Muscle of leg (tissue), 3 donors: ENCODE measurements at regions not wholly inside any gene's neighbourhood (a gene's known extent, or its start where the extent isn't known, plus 50 kb on each side); places are given as distances from the start of the nearest gene placed in this dataset.

ENCODE experiments used
- DNase-seq: peaks from one replicate; pipeline ENCODE4 v3.0.0; 2013
- H3K27ac ChIP-seq: one replicate; pipeline ENCODE4 v1.5.1; 2013; ENCODE audit warnings: mild to moderate bottlenecking, low read length, control low read depth
- H3K27me3 ChIP-seq: one replicate; pipeline ENCODE4 v1.6.1; 2013; ENCODE audit warnings: low read length; ENCODE audit not compliant: control insufficient read depth, insufficient read depth
- H3K36me3 ChIP-seq: one replicate; pipeline ENCODE4 v1.6.1; 2013; ENCODE audit warnings: low read length; ENCODE audit not compliant: control insufficient read depth, insufficient read depth
- H3K4me1 ChIP-seq: one replicate; pipeline ENCODE4 v1.6.1; 2013; ENCODE audit warnings: low read length; ENCODE audit not compliant: control insufficient read depth, insufficient read depth
- H3K4me3 ChIP-seq: one replicate; pipeline ENCODE4 v1.5.1; 2013; ENCODE audit warnings: low read length, control low read depth
- H3K9me3 ChIP-seq: replicated peaks from 2 replicates; pipeline ENCODE4 v1.6.1; 2013; ENCODE audit warnings: low read depth, low read length; ENCODE audit not compliant: control insufficient read depth
- WGBS: methylation state at CpG from one replicate; pipeline ENCODE4 v1.1.5; 2013; ENCODE audit warnings: missing lambda C conversion rate; ENCODE audit not compliant: insufficient coverage; 5-methylcytosine and 5-hydroxymethylcytosine counted together

DNA sequence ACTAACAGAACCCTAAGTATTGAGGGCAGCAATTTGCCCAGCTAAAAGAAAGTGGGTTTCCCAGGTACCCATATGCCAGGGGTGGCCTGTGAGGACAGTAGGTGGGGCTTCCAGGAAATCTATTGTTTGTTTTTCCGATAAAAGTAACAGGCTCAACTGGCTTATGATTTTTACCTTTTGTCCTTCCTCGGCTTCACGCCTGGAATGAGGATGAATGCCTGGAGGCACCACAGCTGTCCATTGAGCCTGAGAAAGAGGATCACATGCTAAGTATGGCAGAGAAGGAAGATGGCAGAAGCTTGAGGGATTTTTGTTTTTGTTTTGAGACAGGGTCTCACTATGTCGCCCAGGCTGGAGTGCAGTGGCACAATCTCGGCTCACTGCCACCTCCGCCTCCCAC, 84.1 kb downstream of the KLF4 start:
- WGBS = 88% methylated on average over 4 of the region's 6 CpGs
- no peaks in the 10 kb centered on the region for H3K27me3 ChIP-seq
- no peaks in the 10 kb centered on the region for H3K36me3 ChIP-seq
- no peaks in the 10 kb centered on the region for H3K9me3 ChIP-seq
- DNase-seq = no peak
- H3K4me1 ChIP-seq = peaks cover 24% of the 10 kb centered on the region
- no peak overlapping the region for H3K27ac ChIP-seq
- H3K4me3 ChIP-seq = no peak overlapping the region

DNA sequence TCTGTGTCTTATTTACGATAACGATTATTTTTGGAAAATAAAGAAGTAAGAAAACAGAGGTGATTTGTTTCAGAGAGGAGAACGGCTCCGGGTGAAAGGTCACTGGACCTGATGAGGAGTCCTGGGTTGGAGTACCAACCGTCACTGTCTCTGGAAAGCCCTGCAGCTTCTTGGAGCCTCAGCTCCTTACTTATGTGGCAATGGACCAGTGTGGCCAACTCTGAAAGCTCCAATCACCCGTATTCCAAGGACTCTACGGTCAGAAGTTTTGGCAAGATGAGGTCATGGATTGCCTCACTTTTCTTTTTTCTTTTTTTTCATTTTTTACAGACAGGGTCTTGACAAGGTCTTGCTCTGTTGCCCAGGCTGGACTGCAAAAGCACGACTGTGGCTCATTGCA, 84.8 kb downstream of the KLF4 start:
- H3K4me1 ChIP-seq = peaks cover 20% of the 10 kb centered on the region
- no peaks in the 10 kb centered on the region for H3K36me3 ChIP-seq
- DNase-seq = no peak
- H3K4me3 ChIP-seq = no peak overlapping the region
- 84% methylated on average over 7 of the region's 8 CpGs for WGBS
- no peaks in the 10 kb centered on the region for H3K27me3 ChIP-seq
- no peaks in the 10 kb centered on the region for H3K9me3 ChIP-seq
- no peak overlapping the region for H3K27ac ChIP-seq

DNA sequence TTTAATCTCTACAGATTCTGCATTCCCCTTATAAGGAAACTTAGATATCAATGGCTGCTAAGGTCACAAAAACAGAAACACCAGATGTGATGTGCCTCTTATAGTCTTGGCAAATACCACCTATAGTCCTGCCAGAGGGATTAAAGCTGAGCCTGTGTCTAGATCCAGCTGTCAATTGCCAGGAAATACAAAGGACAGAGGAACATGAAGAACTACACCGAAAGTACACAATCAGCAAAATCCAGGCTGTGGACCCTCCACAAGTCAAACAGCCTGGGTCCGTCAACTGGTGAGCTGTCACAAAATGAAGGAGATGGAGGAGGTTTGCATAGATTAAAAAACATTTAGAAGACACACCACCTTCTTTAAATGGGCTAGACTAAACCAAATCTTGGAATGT, 85.4 kb downstream of the KLF4 start:
- no peaks in the 10 kb centered on the region for H3K27me3 ChIP-seq
- H3K4me3 ChIP-seq = no peak overlapping the region
- no CpG with 5 or more reads among the region's 2 CpGs for WGBS
- peak; percentile 93 for DNase-seq
- peaks cover 20% of the 10 kb centered on the region for H3K4me1 ChIP-seq
- no peaks in the 10 kb centered on the region for H3K9me3 ChIP-seq
- no peaks in the 10 kb centered on the region for H3K36me3 ChIP-seq
- peak overlapping the region; percentile 67 for H3K27ac ChIP-seq

DNA sequence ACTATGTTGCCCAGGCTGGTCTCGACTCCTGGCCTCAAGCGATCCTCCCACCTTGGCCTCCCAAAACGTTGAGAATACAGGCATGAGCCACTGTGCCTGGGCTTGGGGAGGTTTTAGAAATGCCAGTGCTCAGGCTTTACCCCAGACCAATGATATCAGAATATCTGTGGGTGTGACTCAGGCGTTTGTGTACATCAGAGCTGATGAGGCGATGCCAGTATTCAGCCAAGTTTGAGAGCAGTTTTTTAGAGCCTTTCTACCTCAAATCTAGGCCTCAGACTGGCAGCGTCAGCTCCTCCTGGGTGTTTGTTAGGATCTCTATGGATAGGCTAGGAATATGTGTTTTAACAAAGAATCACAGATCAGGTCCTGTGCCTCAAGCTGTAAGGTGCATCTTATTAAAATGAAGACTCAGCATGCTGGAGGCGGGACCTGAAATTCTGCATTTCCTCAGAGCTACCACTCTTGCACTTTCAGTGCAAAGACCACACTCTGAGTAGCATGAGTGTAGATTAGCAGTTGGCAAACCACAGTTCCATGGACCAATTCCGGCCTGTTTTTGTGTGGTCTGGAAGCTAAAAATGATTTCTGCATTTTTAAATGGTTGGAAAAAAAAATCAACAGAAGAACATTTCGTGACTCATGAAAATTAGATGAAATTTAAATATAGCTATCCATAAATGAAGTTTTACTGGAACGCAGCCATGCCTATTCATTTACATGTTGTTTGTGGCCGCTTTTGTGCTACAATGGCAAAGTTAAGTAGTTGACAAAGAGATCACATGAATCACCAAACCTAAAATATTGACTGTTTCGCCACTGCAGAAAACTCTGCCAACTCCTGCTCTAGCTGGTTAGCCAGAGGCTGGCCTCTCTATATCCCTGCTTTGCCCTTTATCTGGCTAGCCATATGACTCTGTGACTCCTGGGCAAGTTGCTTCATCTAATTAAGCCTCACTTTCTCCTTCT, 92.2 kb downstream of the KLF4 start:
- no peaks in the 10 kb centered on the region for H3K36me3 ChIP-seq
- no peak overlapping the region for H3K4me3 ChIP-seq
- no peaks in the 10 kb centered on the region for H3K9me3 ChIP-seq
- H3K27ac ChIP-seq = no peak overlapping the region
- no peak for DNase-seq
- no peaks in the 10 kb centered on the region for H3K27me3 ChIP-seq
- 86% methylated on average over 5 of the region's 12 CpGs for WGBS
- peaks cover 6% of the 10 kb centered on the region for H3K4me1 ChIP-seq

DNA sequence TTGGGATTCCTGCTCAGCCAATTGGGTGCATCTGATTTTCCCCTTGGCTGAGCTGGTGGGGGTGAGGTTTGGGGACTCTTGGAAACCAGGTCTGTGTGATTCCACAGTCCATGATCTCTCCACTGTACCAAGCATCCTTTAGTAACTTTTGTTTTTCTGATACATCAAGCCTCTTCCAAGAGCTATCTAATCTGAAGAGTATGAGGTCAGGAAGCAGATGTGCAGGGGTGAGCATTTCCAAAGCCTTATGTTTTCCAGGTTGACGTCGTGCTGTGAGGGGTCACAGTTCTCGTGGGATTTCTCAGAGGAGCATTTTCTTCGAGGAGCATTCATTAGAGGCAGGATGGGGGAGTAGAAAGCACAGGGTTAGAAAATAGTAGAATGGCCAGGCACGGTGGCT, 95.3 kb downstream of the KLF4 start:
- Histone ChIP-seq H3K27me3 (no peaks in the 10 kb centered on the region), H3K36me3 (no peaks in the 10 kb centered on the region), H3K27ac (no peak overlapping the region), H3K4me3 (no peak overlapping the region), H3K4me1 (peaks cover 24% of the 10 kb centered on the region), H3K9me3 (no peaks in the 10 kb centered on the region)
- peak; percentile 87 for DNase-seq
- 13% methylated on average over 4 of the region's 5 CpGs for WGBS

DNA sequence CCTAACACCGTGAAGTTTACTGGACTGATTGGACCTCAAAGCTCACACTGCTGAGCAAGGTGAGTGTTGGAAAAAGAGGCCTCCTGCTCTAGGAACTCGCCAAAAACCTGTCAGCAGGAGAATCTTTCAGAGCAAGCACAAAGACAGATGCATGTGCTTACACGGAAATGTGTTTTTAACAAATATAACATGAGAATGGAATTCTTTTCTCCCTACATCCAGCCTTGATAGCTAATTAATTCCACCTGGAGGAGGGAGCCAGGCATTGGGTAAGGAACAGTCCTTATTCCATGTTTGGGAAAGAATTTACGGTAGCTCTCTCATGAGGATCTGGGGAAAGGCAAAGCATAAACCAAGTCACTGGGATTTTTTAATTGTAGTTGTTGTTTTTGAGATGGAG, 98.8 kb downstream of the KLF4 start:
- Histone ChIP-seq H3K4me1 (peaks cover 28% of the 10 kb centered on the region), H3K27ac (peak overlapping the region; percentile 62), H3K4me3 (no peak overlapping the region), H3K27me3 (no peaks in the 10 kb centered on the region), H3K36me3 (no peaks in the 10 kb centered on the region), H3K9me3 (no peaks in the 10 kb centered on the region)
- WGBS = 27% methylated on average over 2 of the region's 4 CpGs
- DNase-seq = peak; percentile 87

DNA sequence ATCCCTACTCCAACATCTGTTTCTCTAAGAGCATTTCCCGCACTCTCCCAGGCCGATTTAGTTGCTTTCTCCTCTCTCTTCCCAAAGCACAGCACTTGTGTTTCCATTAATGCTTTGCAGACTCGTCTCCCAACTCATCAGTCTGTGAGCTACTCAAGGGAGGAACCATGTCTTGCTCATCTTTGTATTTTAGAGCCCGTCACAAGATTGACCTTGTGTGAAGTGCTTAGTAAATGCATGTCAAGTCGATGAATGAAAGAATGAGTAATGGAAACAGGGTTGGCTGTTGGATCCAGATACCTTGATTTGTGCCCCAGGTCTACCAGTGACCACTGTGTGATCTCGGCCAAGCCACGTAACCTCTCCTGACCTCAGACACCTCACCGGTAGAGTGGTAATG, 99.3 kb downstream of the KLF4 start:
- no peaks in the 10 kb centered on the region for H3K9me3 ChIP-seq
- 60% methylated on average over 6 of the region's 8 CpGs for WGBS
- peak; percentile 78 for DNase-seq
- no peak overlapping the region for H3K4me3 ChIP-seq
- H3K4me1 ChIP-seq = peaks cover 28% of the 10 kb centered on the region
- peak overlapping the region; percentile 62 for H3K27ac ChIP-seq
- H3K36me3 ChIP-seq = no peaks in the 10 kb centered on the region
- H3K27me3 ChIP-seq = no peaks in the 10 kb centered on the region

DNA sequence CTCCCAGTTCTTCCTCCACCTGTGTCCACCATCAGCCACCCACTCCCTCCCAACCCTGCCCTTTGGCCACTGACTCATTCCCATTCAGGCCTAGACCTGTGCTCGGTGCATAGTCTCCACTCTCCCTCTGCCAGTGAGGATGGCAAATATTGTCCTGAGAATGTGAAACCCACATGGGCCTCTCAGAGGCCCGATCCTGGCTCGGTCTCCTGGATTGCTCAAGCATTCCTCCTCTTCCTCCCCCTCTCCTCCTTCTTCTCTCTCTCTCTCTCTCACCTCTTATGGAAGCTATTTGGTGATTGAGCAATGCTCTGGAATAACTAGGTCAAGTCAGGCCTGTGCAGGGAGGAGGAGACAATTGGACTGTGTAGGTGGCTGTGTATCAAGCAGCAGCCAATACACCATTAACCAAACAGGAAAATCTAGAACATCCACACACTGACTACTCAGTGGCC, 99.9 kb downstream of the KLF4 start:
- peak overlapping the region; percentile 62 for H3K27ac ChIP-seq
- WGBS = 80% methylated on average over 1 of the region's 3 CpGs
- no peaks in the 10 kb centered on the region for H3K9me3 ChIP-seq
- H3K36me3 ChIP-seq = no peaks in the 10 kb centered on the region
- H3K4me1 ChIP-seq = peaks cover 27% of the 10 kb centered on the region
- DNase-seq = peak; percentile 78
- H3K27me3 ChIP-seq = no peaks in the 10 kb centered on the region
- no peak overlapping the region for H3K4me3 ChIP-seq

DNA sequence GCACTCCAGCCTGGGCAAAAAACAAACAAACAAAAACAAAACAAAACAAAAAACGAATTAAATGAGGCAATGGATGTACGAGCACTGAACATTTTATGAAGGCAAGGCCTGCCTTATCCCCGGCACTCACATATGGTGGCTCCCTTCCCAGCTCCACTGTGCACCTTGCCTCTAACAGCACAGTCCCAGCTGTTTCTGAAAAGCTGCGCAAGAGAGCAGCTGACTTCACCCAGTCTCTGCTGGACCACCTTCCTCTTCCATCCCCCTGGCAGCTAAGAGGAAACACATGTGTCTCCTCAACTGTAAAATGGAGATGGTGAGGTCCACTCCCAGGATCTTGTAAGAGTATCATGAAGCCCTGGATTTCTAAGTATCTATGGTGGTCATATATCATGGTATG, 100.7 kb downstream of the KLF4 start:
- Histone ChIP-seq H3K4me3 (no peak overlapping the region), H3K27me3 (no peaks in the 10 kb centered on the region), H3K27ac (no peak overlapping the region), H3K4me1 (peaks cover 22% of the 10 kb centered on the region), H3K36me3 (no peaks in the 10 kb centered on the region), H3K9me3 (no peaks in the 10 kb centered on the region)
- WGBS = 44% methylated on average over 3 of the region's 4 CpGs
- DNase-seq = peak; percentile 87

DNA sequence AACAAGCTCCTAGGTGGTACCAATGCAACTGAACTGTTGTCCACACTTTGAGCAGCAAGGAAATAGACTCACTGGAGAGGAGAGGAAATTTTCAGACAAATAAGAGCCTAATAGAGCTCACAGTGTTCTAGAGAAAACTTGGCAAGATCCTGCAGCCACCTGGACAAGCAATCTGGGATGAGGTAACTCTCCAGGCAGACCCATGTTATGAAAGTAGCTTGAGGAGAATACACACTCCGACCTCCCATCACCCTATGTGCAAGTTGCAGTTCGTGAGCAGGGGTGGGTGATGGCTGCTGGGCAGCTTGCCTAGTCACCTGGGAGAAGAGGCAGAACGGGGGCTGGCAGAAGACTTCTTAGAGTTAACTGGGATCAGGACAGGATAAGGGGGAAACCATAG, 102.2 kb downstream of the KLF4 start:
- no peaks in the 10 kb centered on the region for H3K36me3 ChIP-seq
- WGBS = no CpG with 5 or more reads among the region's 3 CpGs
- peaks cover 22% of the 10 kb centered on the region for H3K4me1 ChIP-seq
- peak; percentile 95 for DNase-seq
- peak overlapping the region; percentile 69 for H3K27ac ChIP-seq
- H3K4me3 ChIP-seq = no peak overlapping the region
- H3K27me3 ChIP-seq = no peaks in the 10 kb centered on the region
- H3K9me3 ChIP-seq = no peaks in the 10 kb centered on the region
